ENCODE measurements at regions not wholly inside any gene's neighbourhood (a gene's known extent, or its start where the extent isn't known, plus 50 kb on each side); places are given as distances from the start of the nearest gene placed in this dataset.

DNA sequence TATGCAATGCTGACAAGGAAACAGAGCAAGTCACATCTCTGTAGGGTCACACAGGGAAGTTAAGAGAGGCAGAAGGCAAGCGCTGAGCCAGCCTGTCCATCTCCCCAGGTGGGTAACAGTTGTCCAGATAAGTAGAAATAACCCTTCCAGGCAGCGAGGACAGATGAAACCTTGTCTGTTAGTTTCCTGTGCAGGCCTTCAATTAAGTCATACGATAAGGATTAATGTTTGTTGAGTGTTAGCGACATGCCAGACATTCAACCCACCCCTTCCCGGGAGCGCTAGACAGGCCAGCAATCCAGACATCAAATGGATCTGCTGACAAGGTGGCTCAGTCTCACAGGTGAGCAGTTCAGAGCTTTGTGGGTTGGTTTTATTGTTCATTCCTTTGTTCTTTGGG is 221.5 kb upstream of the FMN2 start:
- Histone ChIP-seq H3K9ac (ENCODE audit: low read depth, low read length) (no peak overlapping the region), H3K9me3 (ENCODE audit: control insufficient read depth, insufficient read depth, low read length) (no peaks in the 10 kb centered on the region), H3K27ac (ENCODE audit: low read depth, low read length) (no peak overlapping the region), H3K4me1 (ENCODE audit: control insufficient read depth, insufficient read depth, low read length) (no peaks in the 10 kb centered on the region), H3K4me3 (ENCODE audit: low read depth, low read length) (no peak overlapping the region), H3K36me3 (ENCODE audit: control insufficient read depth, insufficient read depth, low read length) (no peaks in the 10 kb centered on the region), H3K27me3 (ENCODE audit: control insufficient read depth, insufficient read depth, low read length) (no peaks in the 10 kb centered on the region)

GRCh38 chr1:239872626-239873025 is 219.1 kb upstream of the FMN2 start:
- no peak overlapping the region for H3K4me3 ChIP-seq (ENCODE audit: low read depth, low read length)
- H3K36me3 ChIP-seq (ENCODE audit: control insufficient read depth, insufficient read depth, low read length) = no peaks in the 10 kb centered on the region
- H3K27me3 ChIP-seq (ENCODE audit: control insufficient read depth, insufficient read depth, low read length) = no peaks in the 10 kb centered on the region
- no peaks in the 10 kb centered on the region for H3K4me1 ChIP-seq (ENCODE audit: control insufficient read depth, insufficient read depth, low read length)
- H3K9ac ChIP-seq (ENCODE audit: low read depth, low read length) = no peak overlapping the region
- no peak overlapping the region for H3K27ac ChIP-seq (ENCODE audit: low read depth, low read length)
- no peaks in the 10 kb centered on the region for H3K9me3 ChIP-seq (ENCODE audit: control insufficient read depth, insufficient read depth, low read length)

GRCh38 chr1:239874831-239875230 is 216.9 kb upstream of the FMN2 start:
- Histone ChIP-seq H3K9ac (ENCODE audit: low read depth, low read length) (no peak overlapping the region), H3K9me3 (ENCODE audit: control insufficient read depth, insufficient read depth, low read length) (no peaks in the 10 kb centered on the region), H3K4me3 (ENCODE audit: low read depth, low read length) (no peak overlapping the region), H3K27ac (ENCODE audit: low read depth, low read length) (no peak overlapping the region), H3K4me1 (ENCODE audit: control insufficient read depth, insufficient read depth, low read length) (no peaks in the 10 kb centered on the region), H3K27me3 (ENCODE audit: control insufficient read depth, insufficient read depth, low read length) (no peaks in the 10 kb centered on the region), H3K36me3 (ENCODE audit: control insufficient read depth, insufficient read depth, low read length) (no peaks in the 10 kb centered on the region)

- Histone ChIP-seq H3K4me1 (ENCODE audit: control insufficient read depth, insufficient read depth, low read length) (no peaks in the 10 kb centered on the region), H3K4me3 (ENCODE audit: low read depth, low read length) (no peak overlapping the region), H3K9me3 (ENCODE audit: control insufficient read depth, insufficient read depth, low read length) (no peaks in the 10 kb centered on the region), H3K9ac (ENCODE audit: low read depth, low read length) (no peak overlapping the region), H3K27ac (ENCODE audit: low read depth, low read length) (no peak overlapping the region), H3K27me3 (ENCODE audit: control insufficient read depth, insufficient read depth, low read length) (no peaks in the 10 kb centered on the region), H3K36me3 (ENCODE audit: control insufficient read depth, insufficient read depth, low read length) (no peaks in the 10 kb centered on the region)
Observed at GRCh38 chr1:239879321-239880170, 212.1 kb upstream of the FMN2 start.

GRCh38 chr1:239882967-239883366 is 208.7 kb upstream of the FMN2 start:
- H3K4me3 ChIP-seq (ENCODE audit: low read depth, low read length) = no peak overlapping the region
- no peaks in the 10 kb centered on the region for H3K36me3 ChIP-seq (ENCODE audit: control insufficient read depth, insufficient read depth, low read length)
- H3K4me1 ChIP-seq (ENCODE audit: control insufficient read depth, insufficient read depth, low read length) = no peaks in the 10 kb centered on the region; the same call in 1 of the 2 replicates
- H3K27ac ChIP-seq (ENCODE audit: low read depth, low read length) = no peak overlapping the region
- no peaks in the 10 kb centered on the region for H3K9me3 ChIP-seq (ENCODE audit: control insufficient read depth, insufficient read depth, low read length)
- no peaks in the 10 kb centered on the region for H3K27me3 ChIP-seq (ENCODE audit: control insufficient read depth, insufficient read depth, low read length)
- no peak overlapping the region for H3K9ac ChIP-seq (ENCODE audit: low read depth, low read length)

DNA sequence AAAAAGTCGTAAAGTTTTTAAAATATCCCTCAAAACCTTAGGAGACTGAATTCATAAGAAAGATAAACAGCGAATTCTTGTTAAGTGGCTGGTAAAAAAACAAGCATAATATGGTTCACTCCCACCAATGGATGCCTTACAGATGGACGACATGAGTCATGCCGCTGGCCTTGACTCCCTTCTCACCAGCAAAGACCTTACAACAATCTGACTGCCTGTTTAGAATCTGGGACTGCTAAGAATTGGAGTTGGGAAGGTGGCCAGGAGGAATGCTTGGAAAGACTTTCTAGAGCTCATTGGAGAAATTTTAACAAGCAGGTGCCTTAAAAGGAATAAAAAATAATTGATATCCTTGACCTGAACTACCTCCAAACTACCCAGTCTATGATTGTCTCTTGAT is 206.9 kb upstream of the FMN2 start:
- no peaks in the 10 kb centered on the region for H3K36me3 ChIP-seq (ENCODE audit: control insufficient read depth, insufficient read depth, low read length)
- no peak overlapping the region for H3K4me3 ChIP-seq (ENCODE audit: low read depth, low read length)
- no peaks in the 10 kb centered on the region for H3K9me3 ChIP-seq (ENCODE audit: control insufficient read depth, insufficient read depth, low read length)
- no peaks in the 10 kb centered on the region for H3K27me3 ChIP-seq (ENCODE audit: control insufficient read depth, insufficient read depth, low read length)
- H3K9ac ChIP-seq (ENCODE audit: low read depth, low read length) = no peak overlapping the region
- no peak overlapping the region for H3K27ac ChIP-seq (ENCODE audit: low read depth, low read length)
- H3K4me1 ChIP-seq (ENCODE audit: control insufficient read depth, insufficient read depth, low read length) = peaks cover 6% of the 10 kb centered on the region; the same call in 1 of the 2 replicates

- H3K36me3 ChIP-seq (ENCODE audit: control insufficient read depth, insufficient read depth, low read length) = no peaks in the 10 kb centered on the region
- no peaks in the 10 kb centered on the region for H3K9me3 ChIP-seq (ENCODE audit: control insufficient read depth, insufficient read depth, low read length)
- no peak overlapping the region for H3K4me3 ChIP-seq (ENCODE audit: low read depth, low read length)
- peaks cover 6% of the 10 kb centered on the region; the same call in 1 of the 2 replicates for H3K4me1 ChIP-seq (ENCODE audit: control insufficient read depth, insufficient read depth, low read length)
- no peaks in the 10 kb centered on the region for H3K27me3 ChIP-seq (ENCODE audit: control insufficient read depth, insufficient read depth, low read length)
- H3K9ac ChIP-seq (ENCODE audit: low read depth, low read length) = no peak overlapping the region
- no peak overlapping the region for H3K27ac ChIP-seq (ENCODE audit: low read depth, low read length)
Observed at GRCh38 chr1:239886266-239886665, 205.4 kb upstream of the FMN2 start.

DNA sequence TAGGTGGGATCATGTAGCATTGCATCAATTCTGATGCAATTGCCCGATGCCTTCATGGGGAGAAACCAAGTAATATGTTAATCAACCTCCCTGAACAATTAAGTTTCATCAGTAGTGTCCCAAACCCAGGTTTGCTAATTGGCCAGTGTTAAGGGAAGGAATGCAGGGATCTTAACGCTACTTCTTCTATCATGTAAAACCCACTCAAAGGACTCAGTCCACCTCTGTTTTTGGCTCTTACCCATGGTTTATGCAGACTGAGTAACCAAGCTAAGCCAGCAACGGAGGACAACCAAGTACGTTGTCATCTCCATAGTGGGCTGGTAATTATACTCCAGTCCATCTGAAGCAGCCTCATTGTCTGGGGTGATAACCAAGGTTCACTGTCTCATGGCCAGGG is 203.0 kb upstream of the FMN2 start:
- no peaks in the 10 kb centered on the region for H3K36me3 ChIP-seq (ENCODE audit: control insufficient read depth, insufficient read depth, low read length)
- H3K4me1 ChIP-seq (ENCODE audit: control insufficient read depth, insufficient read depth, low read length) = peaks cover 6% of the 10 kb centered on the region; the same call in 1 of the 2 replicates
- no peaks in the 10 kb centered on the region for H3K9me3 ChIP-seq (ENCODE audit: control insufficient read depth, insufficient read depth, low read length)
- H3K9ac ChIP-seq (ENCODE audit: low read depth, low read length) = no peak overlapping the region
- no peaks in the 10 kb centered on the region for H3K27me3 ChIP-seq (ENCODE audit: control insufficient read depth, insufficient read depth, low read length)
- H3K27ac ChIP-seq (ENCODE audit: low read depth, low read length) = no peak overlapping the region
- no peak overlapping the region for H3K4me3 ChIP-seq (ENCODE audit: low read depth, low read length)

DNA sequence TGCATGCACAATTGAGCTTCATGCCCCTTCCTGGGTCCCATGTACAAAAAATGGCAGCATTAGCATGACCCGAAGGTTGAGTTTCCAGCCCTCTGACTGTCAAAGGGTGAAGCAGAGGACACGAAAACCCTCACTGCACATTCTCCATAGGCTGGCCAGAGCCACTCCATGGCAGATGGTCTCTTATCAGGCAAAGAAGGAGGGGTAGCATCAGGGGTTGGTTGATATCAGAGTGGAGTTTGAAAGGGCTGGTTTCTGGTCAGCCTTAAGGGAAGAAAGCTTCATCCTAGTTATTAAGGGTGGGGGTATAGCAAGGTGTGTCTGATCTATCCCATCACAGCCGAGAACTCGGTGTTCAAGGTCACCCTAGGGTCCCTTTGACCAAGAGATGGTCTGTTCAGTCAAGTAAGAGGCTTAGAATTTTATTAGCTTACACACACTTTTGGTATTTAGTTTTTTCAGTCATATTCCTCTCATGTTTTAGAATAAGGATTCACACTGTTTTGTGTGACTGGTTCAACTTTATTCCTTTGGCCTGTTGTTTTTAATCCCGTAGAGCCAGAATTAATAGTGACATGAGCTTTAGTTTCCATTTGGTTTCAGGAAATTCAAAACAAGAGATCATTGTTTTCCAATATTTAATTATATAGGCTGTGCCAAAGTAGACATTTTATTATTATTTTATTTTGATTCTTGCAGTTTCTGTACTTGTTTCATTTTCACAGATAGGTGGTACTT is 199.9 kb upstream of the FMN2 start:
- no peaks in the 10 kb centered on the region for H3K36me3 ChIP-seq (ENCODE audit: control insufficient read depth, insufficient read depth, low read length)
- H3K27me3 ChIP-seq (ENCODE audit: control insufficient read depth, insufficient read depth, low read length) = no peaks in the 10 kb centered on the region
- H3K4me3 ChIP-seq (ENCODE audit: low read depth, low read length) = no peak overlapping the region
- no peak overlapping the region for H3K27ac ChIP-seq (ENCODE audit: low read depth, low read length)
- H3K9me3 ChIP-seq (ENCODE audit: control insufficient read depth, insufficient read depth, low read length) = no peaks in the 10 kb centered on the region
- H3K4me1 ChIP-seq (ENCODE audit: control insufficient read depth, insufficient read depth, low read length) = peaks cover 6% of the 10 kb centered on the region; the same call in 1 of the 2 replicates
- no peak overlapping the region for H3K9ac ChIP-seq (ENCODE audit: low read depth, low read length)

DNA sequence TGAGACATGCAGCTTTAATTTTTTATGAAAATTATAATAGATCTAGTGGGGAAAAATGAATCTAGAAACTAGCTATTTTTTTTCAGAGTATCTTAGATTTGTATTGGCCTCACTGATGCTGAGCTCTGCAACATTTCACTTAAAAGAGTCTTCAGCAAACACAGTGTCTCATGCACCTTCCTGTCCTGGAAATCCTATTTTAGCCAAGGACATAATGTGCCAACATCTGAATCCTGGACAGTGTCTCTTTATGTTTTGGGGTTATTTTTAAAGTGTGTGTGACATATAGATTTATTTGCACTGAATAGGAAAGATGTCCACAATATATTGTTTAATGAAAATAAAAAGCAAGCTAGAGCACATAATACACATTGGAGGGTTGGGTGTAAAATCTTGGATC is 199.1 kb upstream of the FMN2 start:
- Histone ChIP-seq H3K27me3 (ENCODE audit: control insufficient read depth, insufficient read depth, low read length) (no peaks in the 10 kb centered on the region), H3K4me1 (ENCODE audit: control insufficient read depth, insufficient read depth, low read length) (peaks cover 10% of the 10 kb centered on the region), H3K27ac (ENCODE audit: low read depth, low read length) (no peak overlapping the region), H3K9ac (ENCODE audit: low read depth, low read length) (no peak overlapping the region), H3K4me3 (ENCODE audit: low read depth, low read length) (no peak overlapping the region), H3K36me3 (ENCODE audit: control insufficient read depth, insufficient read depth, low read length) (no peaks in the 10 kb centered on the region), H3K9me3 (ENCODE audit: control insufficient read depth, insufficient read depth, low read length) (no peaks in the 10 kb centered on the region)

- Histone ChIP-seq H3K36me3 (ENCODE audit: control insufficient read depth, insufficient read depth, low read length) (no peaks in the 10 kb centered on the region), H3K9me3 (ENCODE audit: control insufficient read depth, insufficient read depth, low read length) (no peaks in the 10 kb centered on the region), H3K4me3 (ENCODE audit: low read depth, low read length) (no peak overlapping the region), H3K9ac (ENCODE audit: low read depth, low read length) (no peak overlapping the region), H3K27me3 (ENCODE audit: control insufficient read depth, insufficient read depth, low read length) (no peaks in the 10 kb centered on the region), H3K27ac (ENCODE audit: low read depth, low read length) (no peak overlapping the region), H3K4me1 (ENCODE audit: control insufficient read depth, insufficient read depth, low read length) (peaks cover 14% of the 10 kb centered on the region)
Observed at GRCh38 chr1:239893127-239893731, 198.5 kb upstream of the FMN2 start.

Data from HUES48 (cell line).